HepG2 (cell line): ENCODE measurements at regions not wholly inside any gene's neighbourhood (a gene's known extent, or its start where the extent isn't known, plus 50 kb on each side); places are given as distances from the start of the nearest gene placed in this dataset.

Experiments used
- JUNB ChIP-seq: sonication (generic); formaldehyde crosslinking; IDR thresholded peaks from 2 replicates; pipeline ENCODE4 v1.8.0; 2022; ENCODE audit warnings: missing genetic modification reagents, mild to moderate bottlenecking, borderline replicate concordance
- JUND ChIP-seq: sonication (generic); formaldehyde crosslinking; IDR thresholded peaks from 2 replicates; pipeline ENCODE4 v1.8.0; 2022; ENCODE audit warnings: mild to moderate bottlenecking, missing genetic modification reagents
- NR2C2 ChIP-seq: sonication (generic); formaldehyde crosslinking; IDR thresholded peaks from 2 replicates; pipeline ENCODE4 v1.4.0; 2020; ENCODE audit warnings: missing genetic modification reagents, mild to moderate bottlenecking, moderate library complexity, borderline replicate concordance
- POLR2A ChIP-seq, 2 experiments: IDR thresholded peaks; 2 replicates each; pipeline ENCODE4 v1.6.1; 2011; ENCODE audit warnings: low read depth in 2 of 2, low read length in 2 of 2, mild to moderate bottlenecking in 1 of 2, moderate library complexity in 1 of 2; ENCODE audit not compliant: insufficient read depth in 1 of 2
- POLR2AphosphoS5 ChIP-seq: IDR thresholded peaks from 2 replicates; pipeline ENCODE4 v1.6.1; 2012; ENCODE audit warnings: low read depth, low read length
- SMC3 ChIP-seq: IDR thresholded peaks from 2 replicates; pipeline ENCODE4 v1.6.1; 2011; ENCODE audit warnings: low read length, improper control_type of control experiment
- ZC3H13 ChIP-seq: sonication (generic); formaldehyde crosslinking; IDR thresholded peaks from 2 replicates; pipeline ENCODE4 v1.8.1; 2023; ENCODE audit warnings: mild to moderate bottlenecking, missing genetic modification reagents, moderate library complexity
- ZFYVE20 ChIP-seq: sonication (generic); formaldehyde crosslinking; IDR thresholded peaks from 2 replicates; pipeline ENCODE4 v1.8.0; 2023; ENCODE audit warnings: low read depth, mild to moderate bottlenecking, moderate library complexity, missing genetic modification reagents, borderline replicate concordance
- TF ChIP-seq, protein P1 (sequence below): sonication (generic); formaldehyde crosslinking; IDR thresholded peaks from 2 replicates; pipeline ENCODE4 v1.5.1; 2020; ENCODE audit warnings: missing genetic modification reagents, mild to moderate bottlenecking, borderline replicate concordance
- TF ChIP-seq, protein P2 (sequence below): sonication (generic); formaldehyde crosslinking; IDR thresholded peaks from 2 replicates; pipeline ENCODE4 v1.4.0; 2020; ENCODE audit warnings: mild to moderate bottlenecking, missing genetic modification reagents
- TF ChIP-seq, protein P3 (sequence below): sonication (generic); formaldehyde crosslinking; IDR thresholded peaks from 2 replicates; pipeline ENCODE4 v1.4.0; 2020; ENCODE audit warnings: mild to moderate bottlenecking, missing genetic modification reagents

DNA sequence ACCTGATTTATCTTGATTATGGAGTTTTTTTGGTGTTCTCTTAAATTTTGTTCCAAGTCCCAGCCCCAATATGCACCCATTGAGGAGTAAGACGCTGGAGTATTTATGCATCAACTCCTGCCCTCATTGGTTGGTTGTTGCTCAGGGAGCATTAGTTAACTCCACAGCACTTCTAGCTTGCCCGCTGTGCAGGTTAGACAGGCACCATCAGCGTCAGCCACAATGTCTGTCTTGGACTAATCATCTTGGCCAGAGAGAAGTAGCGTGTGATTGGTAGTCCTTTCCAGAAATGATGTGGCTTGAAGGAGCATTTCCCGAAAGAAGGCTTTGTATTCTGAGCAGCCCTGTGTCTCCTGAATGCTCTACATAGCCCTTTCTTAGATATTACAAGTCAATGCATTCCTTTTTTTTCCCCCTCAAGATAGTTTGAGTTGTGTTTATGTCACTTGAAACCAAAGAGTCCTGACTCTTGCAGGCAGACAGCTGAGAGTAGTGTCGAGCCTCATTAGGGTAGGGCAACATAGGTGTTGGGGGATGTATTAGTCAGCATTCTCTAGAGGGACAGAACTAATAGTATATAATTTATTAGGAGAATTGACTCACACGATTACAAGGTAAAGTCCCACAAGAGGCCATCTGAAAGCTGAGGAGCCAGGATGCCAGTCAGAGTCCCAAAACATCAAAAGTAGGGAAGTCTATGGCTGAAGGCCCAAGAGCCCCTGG, 94.6 kb upstream of the RCN1 start:
- TF ChIP-seq, protein P1, sequence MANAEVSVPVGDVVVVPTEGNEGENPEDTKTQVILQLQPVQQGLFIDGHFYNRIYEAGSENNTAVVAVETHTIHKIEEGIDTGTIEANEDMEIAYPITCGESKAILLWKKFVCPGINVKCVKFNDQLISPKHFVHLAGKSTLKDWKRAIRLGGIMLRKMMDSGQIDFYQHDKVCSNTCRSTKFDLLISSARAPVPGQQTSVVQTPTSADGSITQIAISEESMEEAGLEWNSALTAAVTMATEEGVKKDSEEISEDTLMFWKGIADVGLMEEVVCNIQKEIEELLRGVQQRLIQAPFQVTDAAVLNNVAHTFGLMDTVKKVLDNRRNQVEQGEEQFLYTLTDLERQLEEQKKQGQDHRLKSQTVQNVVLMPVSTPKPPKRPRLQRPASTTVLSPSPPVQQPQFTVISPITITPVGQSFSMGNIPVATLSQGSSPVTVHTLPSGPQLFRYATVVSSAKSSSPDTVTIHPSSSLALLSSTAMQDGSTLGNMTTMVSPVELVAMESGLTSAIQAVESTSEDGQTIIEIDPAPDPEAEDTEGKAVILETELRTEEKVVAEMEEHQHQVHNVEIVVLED (CRISPR knock-in tag): no peak
- TF ChIP-seq ZFYVE20: no peak
- TF ChIP-seq POLR2A (IDR thresholded peaks at IDR 0.05; ENCODE audit: insufficient read depth in 1 of 2, low read depth in 2 of 2, low read length in 2 of 2): no peak
- no peak for TF ChIP-seq NR2C2 (CRISPR knock-in tag)
- TF ChIP-seq, protein P2, sequence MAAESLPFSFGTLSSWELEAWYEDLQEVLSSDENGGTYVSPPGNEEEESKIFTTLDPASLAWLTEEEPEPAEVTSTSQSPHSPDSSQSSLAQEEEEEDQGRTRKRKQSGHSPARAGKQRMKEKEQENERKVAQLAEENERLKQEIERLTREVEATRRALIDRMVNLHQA: no peak
- no peak for TF ChIP-seq JUND (CRISPR knock-in tag)
- TF ChIP-seq JUNB (CRISPR knock-in tag): no peak
- TF ChIP-seq, protein P3, sequence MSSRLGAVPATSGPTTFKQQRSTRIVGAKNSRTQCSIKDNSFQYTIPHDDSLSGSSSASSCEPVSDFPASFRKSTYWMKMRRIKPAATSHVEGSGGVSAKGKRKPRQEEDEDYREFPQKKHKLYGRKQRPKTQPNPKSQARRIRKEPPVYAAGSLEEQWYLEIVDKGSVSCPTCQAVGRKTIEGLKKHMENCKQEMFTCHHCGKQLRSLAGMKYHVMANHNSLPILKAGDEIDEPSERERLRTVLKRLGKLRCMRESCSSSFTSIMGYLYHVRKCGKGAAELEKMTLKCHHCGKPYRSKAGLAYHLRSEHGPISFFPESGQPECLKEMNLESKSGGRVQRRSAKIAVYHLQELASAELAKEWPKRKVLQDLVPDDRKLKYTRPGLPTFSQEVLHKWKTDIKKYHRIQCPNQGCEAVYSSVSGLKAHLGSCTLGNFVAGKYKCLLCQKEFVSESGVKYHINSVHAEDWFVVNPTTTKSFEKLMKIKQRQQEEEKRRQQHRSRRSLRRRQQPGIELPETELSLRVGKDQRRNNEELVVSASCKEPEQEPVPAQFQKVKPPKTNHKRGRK (CRISPR knock-in tag): no peak
- TF ChIP-seq SMC3: no peak
- TF ChIP-seq POLR2AphosphoS5: no peak
- no peak for TF ChIP-seq ZC3H13 (CRISPR knock-in tag)
